WTC11 (cell line): ENCODE measurements at regions not wholly inside any gene's neighbourhood (a gene's known extent, or its start where the extent isn't known, plus 50 kb on each side); places are given as distances from the start of the nearest gene placed in this dataset.

ENCODE experiments used
- ATAC-seq: fragments of 200-7000 bp; cut with Tn5 transposase; 2 replicates; pipeline ENCODE4 v1.10.0; 2021; ENCODE audit warnings: mild to moderate bottlenecking, moderate library complexity
- CTCF ChIA-PET: fragments of 300-600 bp; sonication (Branson Sonifier 250); formaldehyde crosslinking; loops from one replicate; lab custom pipeline; 2021; ENCODE audit warnings: antibody characterized with exemption; lab: Charles Lee
- POLR2A ChIA-PET: fragments of 350-600 bp; sonication (Branson Sonifier 250); formaldehyde crosslinking; loops from one replicate; lab custom pipeline; 2021; ENCODE audit warnings: antibody characterized with exemption; lab: Charles Lee
- DNase-seq: peaks from one replicate; pipeline ENCODE4 v3.0.0; 2021; ENCODE audit warnings: low spot score
- H3K27ac Mint-ChIP-seq: 2 replicates; pipeline ENCODE4 v1.8.0; 2021; ENCODE audit warnings: mixed read lengths
- H3K27me3 Mint-ChIP-seq: 2 replicates; pipeline ENCODE4 v1.8.0; 2021; ENCODE audit warnings: low read depth, mild to moderate bottlenecking, moderate library complexity, mixed read lengths
- H3K36me3 Mint-ChIP-seq: 2 replicates; pipeline ENCODE4 v1.8.0; 2021; ENCODE audit warnings: mixed read lengths
- H3K4me1 Mint-ChIP-seq: 2 replicates; pipeline ENCODE4 v1.8.0; 2022; ENCODE audit warnings: mixed read lengths
- H3K4me3 Mint-ChIP-seq: 2 replicates; pipeline ENCODE4 v1.8.0; 2021; ENCODE audit warnings: mild to moderate bottlenecking, moderate library complexity, mixed read lengths
- H3K9me3 Mint-ChIP-seq: 2 replicates; pipeline ENCODE4 v1.8.0; 2021; ENCODE audit warnings: mixed read lengths
- ATF3 ChIP-seq: sonication (generic); formaldehyde crosslinking; conservative IDR thresholded peaks from 2 replicates; pipeline ENCODE4 v1.8.1; 2022; ENCODE audit warnings: mild to moderate bottlenecking, missing genetic modification reagents
- CBFB ChIP-seq: sonication (generic); formaldehyde crosslinking; IDR thresholded peaks from 2 replicates; pipeline ENCODE4 v1.8.1; 2022; ENCODE audit warnings: mild to moderate bottlenecking, low read depth, missing genetic modification reagents
- CREM ChIP-seq: sonication (generic); formaldehyde crosslinking; IDR thresholded peaks from 2 replicates; pipeline ENCODE4 v1.8.1; 2022; ENCODE audit warnings: mild to moderate bottlenecking, missing genetic modification reagents, moderate library complexity
- E2F4 ChIP-seq: sonication (generic); formaldehyde crosslinking; IDR thresholded peaks from 2 replicates; pipeline ENCODE4 v1.8.1; 2022; ENCODE audit warnings: low read depth, mild to moderate bottlenecking, moderate library complexity, missing genetic modification reagents, borderline replicate concordance
- EMX1 ChIP-seq: fragments of 250-450 bp; sonication (Bioruptor Pico); IDR thresholded peaks from 2 replicates; pipeline ENCODE4 v1.8.0; 2021; ENCODE audit warnings: mild to moderate bottlenecking
- FOXJ3 ChIP-seq: sonication (generic); formaldehyde crosslinking; IDR thresholded peaks from 2 replicates; pipeline ENCODE4 v1.9.0; 2021; ENCODE audit warnings: missing genetic modification reagents, mild to moderate bottlenecking, borderline replicate concordance
- FOXP4 ChIP-seq: sonication (generic); formaldehyde crosslinking; IDR thresholded peaks from 2 replicates; pipeline ENCODE4 v1.8.0; 2022; ENCODE audit warnings: mild to moderate bottlenecking, missing genetic modification reagents
- GABPB1 ChIP-seq: sonication (generic); formaldehyde crosslinking; IDR thresholded peaks from 2 replicates; pipeline ENCODE4 v1.8.1; 2023; ENCODE audit warnings: mild to moderate bottlenecking, missing genetic modification reagents
- GTF2I ChIP-seq: fragments of 250-450 bp; sonication (Bioruptor Pico); conservative IDR thresholded peaks from 2 replicates; pipeline ENCODE4 v1.4.0; 2021; ENCODE audit warnings: mild to moderate bottlenecking
- HMGA2 ChIP-seq: fragments of 250-450 bp; sonication (Bioruptor Pico); IDR thresholded peaks from 2 replicates; pipeline ENCODE4 v1.4.0; 2021; ENCODE audit warnings: mild to moderate bottlenecking, moderate library complexity
- JAZF1 ChIP-seq: fragments of 250-450 bp; sonication (Bioruptor Pico); IDR thresholded peaks from 2 replicates; pipeline ENCODE4 v1.9.0; 2021; ENCODE audit warnings: moderate library complexity, mild to moderate bottlenecking, inconsistent platforms
- JUN ChIP-seq: sonication (generic); formaldehyde crosslinking; IDR thresholded peaks from 2 replicates; pipeline ENCODE4 v1.8.0; 2023; ENCODE audit warnings: mild to moderate bottlenecking, missing genetic modification reagents
- MLX ChIP-seq: sonication (generic); formaldehyde crosslinking; IDR thresholded peaks from 2 replicates; pipeline ENCODE4 v1.8.1; 2023; ENCODE audit warnings: mild to moderate bottlenecking, missing genetic modification reagents, moderate library complexity
- MXD4 ChIP-seq: fragments of 250-450 bp; sonication (Bioruptor Pico); IDR thresholded peaks from 2 replicates; pipeline ENCODE4 v1.8.0; 2021; ENCODE audit warnings: mild to moderate bottlenecking, moderate library complexity, borderline replicate concordance
- NFE2L1 ChIP-seq: sonication (generic); formaldehyde crosslinking; IDR thresholded peaks from 2 replicates; pipeline ENCODE4 v1.8.1; 2023; ENCODE audit warnings: missing genetic modification reagents
- NR1H2 ChIP-seq: sonication (generic); formaldehyde crosslinking; IDR thresholded peaks from 2 replicates; pipeline ENCODE4 v1.9.0; 2021; ENCODE audit warnings: mild to moderate bottlenecking, moderate library complexity, missing genetic modification reagents
- PREB ChIP-seq: sonication (generic); formaldehyde crosslinking; IDR thresholded peaks from 2 replicates; pipeline ENCODE4 v1.8.1; 2022; ENCODE audit warnings: mild to moderate bottlenecking, missing genetic modification reagents, moderate library complexity, borderline replicate concordance
- RORB ChIP-seq: fragments of 250-450 bp; sonication (Bioruptor Pico); IDR thresholded peaks from 2 replicates; pipeline ENCODE4 v1.9.0; 2021; ENCODE audit warnings: mild to moderate bottlenecking
- ZNF232 ChIP-seq: sonication (generic); formaldehyde crosslinking; IDR thresholded peaks from 2 replicates; pipeline ENCODE4 v1.8.0; 2022; ENCODE audit warnings: mild to moderate bottlenecking, missing genetic modification reagents
- ZNF425 ChIP-seq: fragments of 250-450 bp; sonication (Bioruptor Pico); conservative IDR thresholded peaks from 2 replicates; pipeline ENCODE4 v1.9.0; 2021; ENCODE audit warnings: mild to moderate bottlenecking
- ZNF512 ChIP-seq: sonication (generic); formaldehyde crosslinking; IDR thresholded peaks from 2 replicates; pipeline ENCODE4 v1.8.1; 2022; ENCODE audit warnings: missing genetic modification reagents, borderline replicate concordance

GRCh38 chr1:209480345-209480744 lies 103.2 kb upstream of the CAMK1G start:
- ATAC-seq (no peak), DNase-seq (no peak)
- TF ChIP-seq MLX (no peak), ATF3 (CRISPR knock-in tag) (no peak), FOXJ3 (CRISPR knock-in tag) (no peak), HMGA2 (CRISPR knock-in tag) (no peak), RORB (CRISPR knock-in tag) (no peak), ZNF425 (no peak), MXD4 (no peak), EMX1 (CRISPR knock-in tag) (no peak), ZNF512 (CRISPR knock-in tag) (no peak), NFE2L1 (CRISPR knock-in tag) (no peak), ZNF232 (no peak), JAZF1 (CRISPR knock-in tag) (no peak), JUN (no peak), FOXP4 (CRISPR knock-in tag) (no peak), E2F4 (no peak), GABPB1 (CRISPR knock-in tag) (no peak), GTF2I (no peak), PREB (no peak), CBFB (CRISPR knock-in tag) (no peak)
- peaks cover 9% of the 10 kb centered on the region for H3K27me3 Mint-ChIP-seq
- H3K27ac Mint-ChIP-seq = no peak overlapping the region
- peaks cover 2% of the 10 kb centered on the region for H3K4me1 Mint-ChIP-seq
- H3K9me3 Mint-ChIP-seq = peaks cover 12% of the 10 kb centered on the region
- peaks cover 3% of the 10 kb centered on the region for H3K36me3 Mint-ChIP-seq
- ChIA-PET POLR2A (no interaction called here), CTCF (no interaction called here)
- H3K4me3 Mint-ChIP-seq = no peak overlapping the region

GRCh38 chr1:209483691-209484090 lies 99.8 kb upstream of the CAMK1G start:
- Mint-ChIP-seq H3K4me1 (no peaks in the 10 kb centered on the region), H3K36me3 (no peaks in the 10 kb centered on the region; the same call in 1 of the 2 replicates), H3K27ac (no peak overlapping the region), H3K4me3 (no peak overlapping the region), H3K27me3 (peaks cover 7% of the 10 kb centered on the region), H3K9me3 (peaks cover 9% of the 10 kb centered on the region)
- TF ChIP-seq CREM (CRISPR knock-in tag) (no peak), NR1H2 (CRISPR knock-in tag) (no peak), RORB (CRISPR knock-in tag) (no peak)
- ChIA-PET POLR2A (no interaction called here), CTCF (no interaction called here)
- DNase-seq = no peak
- no peak for ATAC-seq
